ENCODE measurements at regions not wholly inside any gene's neighbourhood (a gene's known extent, or its start where the extent isn't known, plus 50 kb on each side); places are given as distances from the start of the nearest gene placed in this dataset.
A peak's percentile ranks its signal among the peaks of the same experiment; 100 is the strongest.

DNA sequence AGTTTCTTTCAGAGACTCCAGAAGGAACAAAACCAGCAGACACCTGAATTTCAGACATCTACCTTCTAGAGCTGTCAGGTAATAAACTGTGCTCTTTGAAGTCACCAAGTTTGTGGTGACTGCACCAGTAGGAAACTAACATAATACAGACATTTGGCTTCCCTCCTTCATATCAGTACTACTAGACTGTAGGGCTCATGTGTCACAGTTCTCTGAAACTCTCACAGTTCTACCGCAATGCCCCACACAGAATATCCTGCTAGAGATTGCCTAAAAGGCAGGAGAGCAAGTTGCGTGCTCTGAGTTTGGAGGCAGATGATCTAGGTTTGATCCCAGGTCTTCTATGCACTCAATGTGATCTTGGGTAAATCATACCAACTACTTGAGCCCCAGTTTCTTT, 205.0 kb upstream of the LRFN2 start:
- ChIA-PET POLR2A (no interaction called here), CTCF (no interaction called here)
- Histone ChIP-seq H3K4me2 (no peak overlapping the region), H3K27ac (no peak overlapping the region), H3K4me3 (no peak overlapping the region), H3K9me3 (no peaks in the 10 kb centered on the region), H3K4me1 (no peaks in the 10 kb centered on the region)
- DNase-seq (ENCODE audit: low read depth in 1 of 2, low spot score in 1 of 2), result no peak
- TF ChIP-seq ZC3H11A (IDR thresholded peaks at IDR 0.05) (no peak), HDAC2 (IDR thresholded peaks at IDR 0.05) (no peak), TP53 (CRISPR knock-in tag; IDR thresholded peaks at IDR 0.05) (no peak), ESRRA (IDR thresholded peaks at IDR 0.05; ENCODE audit: borderline replicate concordance, low read length) (no peak), RNF2 (IDR thresholded peaks at IDR 0.05; ENCODE audit: borderline replicate concordance, low read depth) (no peak), RARB (CRISPR knock-in tag; IDR thresholded peaks at IDR 0.05) (no peak), HOXB5 (CRISPR knock-in tag; IDR thresholded peaks at IDR 0.05) (no peak), SMC3 (IDR thresholded peaks at IDR 0.05) (no peak), EHMT2 (IDR thresholded peaks at IDR 0.05; ENCODE audit: low read depth) (no peak), FOSL2 (IDR thresholded peaks at IDR 0.05) (no peak), FOSL2 (CRISPR knock-in tag; IDR thresholded peaks at IDR 0.05) (no peak), CEBPB (IDR thresholded peaks at IDR 0.05) (no peak), JUNB (IDR thresholded peaks at IDR 0.05) (no peak), JUN (IDR thresholded peaks at IDR 0.05) (no peak)
- TF ChIP-seq, protein P1, sequence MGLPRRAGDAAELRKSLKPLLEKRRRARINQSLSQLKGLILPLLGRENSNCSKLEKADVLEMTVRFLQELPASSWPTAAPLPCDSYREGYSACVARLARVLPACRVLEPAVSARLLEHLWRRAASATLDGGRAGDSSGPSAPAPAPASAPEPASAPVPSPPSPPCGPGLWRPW (IDR thresholded peaks at IDR 0.05), result no peak
- TF ChIP-seq, protein P2, sequence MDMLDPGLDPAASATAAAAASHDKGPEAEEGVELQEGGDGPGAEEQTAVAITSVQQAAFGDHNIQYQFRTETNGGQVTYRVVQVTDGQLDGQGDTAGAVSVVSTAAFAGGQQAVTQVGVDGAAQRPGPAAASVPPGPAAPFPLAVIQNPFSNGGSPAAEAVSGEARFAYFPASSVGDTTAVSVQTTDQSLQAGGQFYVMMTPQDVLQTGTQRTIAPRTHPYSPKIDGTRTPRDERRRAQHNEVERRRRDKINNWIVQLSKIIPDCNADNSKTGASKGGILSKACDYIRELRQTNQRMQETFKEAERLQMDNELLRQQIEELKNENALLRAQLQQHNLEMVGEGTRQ (IDR thresholded peaks at IDR 0.05), result no peak
- WGBS (ENCODE audit: missing lambda C conversion rate), result 87% methylated on average over 2 of the region's 2 CpGs
- FAIRE-seq, result no peak
- no peak for ATAC-seq

DNA sequence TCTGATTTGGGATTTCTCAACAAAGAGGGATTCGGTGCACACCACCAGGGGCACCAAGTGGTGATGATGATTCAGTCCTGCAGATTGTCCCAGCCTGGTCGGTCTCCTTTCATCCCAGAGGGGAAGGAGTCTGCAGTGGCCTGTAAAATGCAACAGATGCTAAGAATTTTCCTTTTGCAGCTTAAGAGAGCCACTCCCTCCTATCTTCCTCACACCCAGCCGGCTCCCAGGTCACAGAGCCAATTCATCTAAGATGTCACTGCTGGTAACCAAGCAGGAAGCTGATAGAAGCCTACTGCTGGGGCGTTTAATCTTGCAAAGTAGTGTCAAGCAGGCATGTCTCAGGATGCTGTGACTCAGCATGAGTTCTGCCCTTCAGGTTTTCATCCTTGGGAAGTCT, 203.8 kb upstream of the LRFN2 start:
- H3K9me3 ChIP-seq, result no peaks in the 10 kb centered on the region

More for the DNA sequence above, 203.8 kb upstream of the LRFN2 start:
- Histone ChIP-seq H3K4me2 (no peak overlapping the region), H3K4me1 (no peaks in the 10 kb centered on the region), H3K4me3 (no peak overlapping the region), H3K27ac (no peak overlapping the region)
- TF ChIP-seq, protein P3, sequence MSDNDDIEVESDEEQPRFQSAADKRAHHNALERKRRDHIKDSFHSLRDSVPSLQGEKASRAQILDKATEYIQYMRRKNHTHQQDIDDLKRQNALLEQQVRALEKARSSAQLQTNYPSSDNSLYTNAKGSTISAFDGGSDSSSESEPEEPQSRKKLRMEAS (IDR thresholded peaks at IDR 0.05), result no peak
- no peak for TF ChIP-seq ESRRA (IDR thresholded peaks at IDR 0.05; ENCODE audit: borderline replicate concordance, low read length)
- TF ChIP-seq HOXB5 (CRISPR knock-in tag; IDR thresholded peaks at IDR 0.05), result no peak
- TF ChIP-seq, protein P4, sequence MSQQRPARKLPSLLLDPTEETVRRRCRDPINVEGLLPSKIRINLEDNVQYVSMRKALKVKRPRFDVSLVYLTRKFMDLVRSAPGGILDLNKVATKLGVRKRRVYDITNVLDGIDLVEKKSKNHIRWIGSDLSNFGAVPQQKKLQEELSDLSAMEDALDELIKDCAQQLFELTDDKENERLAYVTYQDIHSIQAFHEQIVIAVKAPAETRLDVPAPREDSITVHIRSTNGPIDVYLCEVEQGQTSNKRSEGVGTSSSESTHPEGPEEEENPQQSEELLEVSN (IDR thresholded peaks at IDR 0.05; ENCODE audit: borderline replicate concordance, low read depth), result no peak
- TF ChIP-seq RFX5 (IDR thresholded peaks at IDR 0.05), result no peak
- TF ChIP-seq POLR2AphosphoS2 (conservative IDR thresholded peaks at IDR 0.05; ENCODE audit: low read length), result no peak
- no peak for TF ChIP-seq MAFK (IDR thresholded peaks at IDR 0.05; ENCODE audit: partially characterized antibody)
- no peak for TF ChIP-seq BHLHE40 (IDR thresholded peaks at IDR 0.05; ENCODE audit: low read depth, low read length)
- no peak for TF ChIP-seq ZFP36 (IDR thresholded peaks at IDR 0.05; ENCODE audit: borderline replicate concordance, partially characterized antibody)
- TF ChIP-seq TFCP2L1 (CRISPR knock-in tag; IDR thresholded peaks at IDR 0.05), result no peak
- TF ChIP-seq CBX8 (IDR thresholded peaks at IDR 0.05), result no peak
- no peak for TF ChIP-seq RNF2 (IDR thresholded peaks at IDR 0.05; ENCODE audit: borderline replicate concordance, low read depth)
- TF ChIP-seq, protein P5, sequence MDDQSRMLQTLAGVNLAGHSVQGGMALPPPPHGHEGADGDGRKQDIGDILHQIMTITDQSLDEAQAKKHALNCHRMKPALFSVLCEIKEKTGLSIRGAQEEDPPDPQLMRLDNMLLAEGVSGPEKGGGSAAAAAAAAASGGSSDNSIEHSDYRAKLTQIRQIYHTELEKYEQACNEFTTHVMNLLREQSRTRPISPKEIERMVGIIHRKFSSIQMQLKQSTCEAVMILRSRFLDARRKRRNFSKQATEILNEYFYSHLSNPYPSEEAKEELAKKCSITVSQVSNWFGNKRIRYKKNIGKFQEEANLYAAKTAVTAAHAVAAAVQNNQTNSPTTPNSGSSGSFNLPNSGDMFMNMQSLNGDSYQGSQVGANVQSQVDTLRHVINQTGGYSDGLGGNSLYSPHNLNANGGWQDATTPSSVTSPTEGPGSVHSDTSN (IDR thresholded peaks at IDR 0.05), result no peak
- TF ChIP-seq CHD2 (IDR thresholded peaks at IDR 0.05; ENCODE audit: low read length, partially characterized antibody), result no peak
- no peak for TF ChIP-seq HDAC2 (IDR thresholded peaks at IDR 0.05)
- TF ChIP-seq POLR2A (IDR thresholded peaks at IDR 0.05; ENCODE audit: low read length), result no peak
- TF ChIP-seq ZSCAN20 (CRISPR knock-in tag; IDR thresholded peaks at IDR 0.05), result no peak
- no peak for TF ChIP-seq RAD21 (conservative IDR thresholded peaks at IDR 0.05 in 1 of 2, IDR thresholded peaks at IDR 0.05 in 1 of 2)
- TF ChIP-seq KDM1A (IDR thresholded peaks at IDR 0.05; ENCODE audit: low read depth), result no peak
- POLR2A ChIA-PET, result no interaction called here
- CTCF ChIA-PET, result no interaction called here
- WGBS (ENCODE audit: missing lambda C conversion rate), result 14% methylated on average over 3 of the region's 4 CpGs
- DNase-seq (ENCODE audit: low read depth in 1 of 2, low spot score in 1 of 2) (peak in 1 of 2 experiments; percentile 14), ATAC-seq (peak in 1 of 2 experiments; percentile 39; a peak in 1 of 6 replicates), FAIRE-seq (no peak)
